Stimulated activated CD4-positive, alpha-beta T cell treated with anti-CD3 and anti-CD28 coated beads, Interleukin-1b, Interleukin-23, amount 100 ng/mL, for 1 hour (primary cell): ENCODE measurements at regions not wholly inside any gene's neighbourhood (a gene's known extent, or its start where the extent isn't known, plus 50 kb on each side); places are given as distances from the start of the nearest gene placed in this dataset.
"Not testable (repeated sequence)": the region's sequence is repeated elsewhere in the genome, so short reads cannot be mapped to it uniquely, and the experiment has no call there.

Experiments used
- DNase-seq, 2 donors: peaks; one replicate each; pipeline ENCODE4 v3.0.0-alpha.2; 2020; ENCODE audit warnings: low read depth in 2 of 2

DNA sequence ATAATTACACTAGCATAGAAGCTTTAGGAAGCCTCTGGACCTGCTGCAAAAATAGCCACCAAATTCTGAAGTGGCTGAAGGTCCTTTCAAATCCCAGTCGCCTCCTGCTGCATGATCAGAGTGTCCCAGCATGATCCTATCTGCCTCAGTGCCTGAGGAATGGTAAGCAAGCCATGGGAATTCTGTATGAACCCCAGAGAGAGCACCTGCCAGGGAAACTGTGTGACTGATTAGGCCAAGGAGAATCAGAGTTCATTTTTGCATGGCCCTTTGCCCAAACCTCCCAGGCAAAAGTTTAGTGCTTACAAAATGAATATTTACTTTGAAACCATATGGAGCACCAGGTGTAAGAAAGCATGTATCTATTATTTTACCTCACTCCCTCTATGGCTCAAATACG, 221.4 kb downstream of the ARL4C start:
- no peak for DNase-seq

DNA sequence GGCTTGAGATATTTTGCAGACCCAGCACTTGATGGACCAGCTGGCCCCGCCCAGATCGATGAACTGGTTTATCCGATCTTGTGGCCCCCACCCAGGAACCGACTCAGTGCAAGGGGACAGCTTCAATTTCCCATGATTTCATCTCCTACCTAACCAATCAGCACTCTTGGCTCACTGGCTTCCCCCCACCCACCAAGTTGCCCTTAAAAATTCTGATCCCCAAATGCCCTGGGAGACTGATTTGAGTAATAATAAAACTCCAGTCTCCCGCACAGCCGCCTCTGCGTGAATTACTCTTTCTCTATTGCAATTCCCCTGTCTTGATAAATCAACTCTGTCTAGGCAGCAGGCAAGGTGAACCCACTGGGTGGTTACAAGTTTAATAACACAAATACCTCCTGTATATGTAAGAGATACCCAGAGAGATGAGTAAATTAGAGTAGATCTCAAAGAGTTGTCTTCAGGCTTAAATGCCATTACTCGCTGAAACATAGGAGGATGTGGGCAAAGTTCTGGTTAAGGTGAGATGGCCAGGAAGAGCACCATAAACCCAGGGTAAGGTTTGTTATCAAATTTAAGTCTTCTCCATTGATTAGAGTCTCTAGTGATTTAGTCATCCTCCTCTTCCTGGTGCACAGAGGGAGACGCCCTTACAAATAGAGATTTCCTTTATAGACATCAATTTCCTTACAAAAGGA, 222.8 kb downstream of the ARL4C start:
- DNase-seq, result no peak

DNA sequence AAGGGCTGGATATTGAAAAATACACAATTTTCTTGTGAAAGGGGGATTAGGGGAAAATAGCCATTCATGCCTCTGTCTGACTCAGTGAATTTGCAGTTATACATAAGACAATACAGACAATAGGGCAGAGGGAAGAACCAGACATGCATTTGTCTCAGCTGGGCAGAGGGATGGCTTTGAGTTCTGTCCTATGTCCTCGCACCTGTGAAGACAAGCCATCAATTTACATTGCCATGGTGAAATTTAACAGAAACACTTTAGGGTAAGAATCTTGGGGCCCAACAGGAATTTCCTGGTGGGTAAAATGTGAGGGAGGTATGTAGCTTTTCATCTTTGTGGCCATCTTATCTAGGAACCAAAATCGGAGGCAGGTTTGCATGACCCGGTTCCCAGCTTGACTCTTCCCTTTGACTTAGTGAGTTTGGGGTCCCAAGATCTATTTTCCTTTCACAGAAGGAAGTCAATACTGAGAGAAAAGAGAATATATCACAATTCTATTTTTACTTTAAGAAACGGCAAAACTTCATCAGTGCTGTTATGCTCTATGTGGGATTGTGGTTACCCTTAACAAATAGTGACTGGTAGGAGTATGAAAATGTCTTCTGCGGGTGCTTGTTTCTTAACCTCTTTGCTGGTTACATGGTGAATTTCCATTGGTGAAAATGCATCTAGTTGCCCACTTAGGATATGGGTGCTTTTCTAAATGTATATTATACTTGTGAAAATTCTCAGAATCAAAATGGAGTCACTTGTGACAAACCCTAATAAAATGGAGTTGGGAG, 221.8 kb downstream of the SPP2 start:
- DNase-seq, result no peak

DNA sequence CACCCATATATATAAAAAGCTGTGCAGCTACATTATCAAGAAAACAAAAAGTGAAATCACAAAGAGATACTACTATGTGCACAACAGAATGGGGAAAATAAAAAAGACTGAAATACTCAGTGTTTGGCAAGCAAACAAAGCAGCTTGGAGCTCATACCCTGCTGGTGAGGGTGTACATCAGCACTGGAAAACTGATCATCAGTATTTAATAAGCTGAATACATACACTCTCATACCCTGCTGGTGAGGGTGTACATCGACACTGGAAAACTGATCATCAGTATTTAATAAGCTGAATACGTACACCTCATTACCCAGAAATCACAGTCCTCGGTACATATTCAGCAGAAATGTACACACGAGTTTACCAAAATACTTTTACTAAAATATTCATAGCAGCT, 220.8 kb downstream of the SPP2 start:
- no peak for DNase-seq

DNA sequence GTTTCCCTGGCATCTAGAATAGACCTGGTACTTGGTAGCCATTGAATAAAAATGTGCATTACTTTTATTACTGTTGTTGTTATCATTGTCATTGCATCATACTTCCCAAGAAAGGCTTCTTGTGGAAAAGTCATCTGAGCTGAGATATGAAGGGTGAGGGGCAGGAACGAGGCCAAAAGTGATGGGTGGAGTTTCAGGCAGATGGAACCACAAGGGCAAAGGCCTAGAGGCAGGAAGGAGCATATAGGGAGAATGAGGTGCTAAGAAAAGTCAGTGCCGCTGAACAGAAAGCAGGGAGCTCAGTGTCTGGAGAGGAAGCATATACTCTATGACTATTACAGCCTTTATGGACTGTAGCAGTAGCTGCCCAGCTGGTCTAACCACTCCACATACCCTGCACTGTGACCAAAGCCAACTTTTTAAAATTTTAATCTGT, 219.3 kb downstream of the SPP2 start:
- no peak for DNase-seq

GRCh38 chr2:234267534-234267933, 217.0 kb downstream of the SPP2 start:
- no peak for DNase-seq

DNA sequence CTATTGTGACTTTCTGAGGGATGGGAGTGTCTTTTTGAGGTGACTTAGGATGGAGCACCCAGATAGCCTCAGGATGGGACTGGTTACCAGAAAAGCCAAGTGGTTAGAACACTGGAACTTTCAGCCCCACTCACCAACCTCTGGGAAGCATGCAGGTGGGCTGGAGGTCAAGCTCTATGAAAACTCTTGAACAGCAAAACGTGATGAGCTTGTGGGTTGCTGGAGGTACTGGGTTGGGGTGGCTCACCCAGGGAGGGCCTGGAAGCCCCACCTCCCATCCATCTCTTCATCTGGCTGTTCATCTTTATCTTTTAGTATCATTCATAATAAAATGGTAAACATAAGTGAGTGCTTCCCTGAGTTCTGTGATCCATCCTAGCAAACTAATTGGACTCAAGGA, 216.4 kb downstream of the SPP2 start:
- no peak for DNase-seq

- no peak for DNase-seq
Observed at GRCh38 chr2:234265206-234265605, 214.7 kb downstream of the SPP2 start.

- no peak for DNase-seq
Observed at GRCh38 chr2:234261736-234262135, 211.2 kb downstream of the SPP2 start.

- no peak for DNase-seq
Observed at GRCh38 chr2:234259440-234259839, 208.9 kb downstream of the SPP2 start.

DNA sequence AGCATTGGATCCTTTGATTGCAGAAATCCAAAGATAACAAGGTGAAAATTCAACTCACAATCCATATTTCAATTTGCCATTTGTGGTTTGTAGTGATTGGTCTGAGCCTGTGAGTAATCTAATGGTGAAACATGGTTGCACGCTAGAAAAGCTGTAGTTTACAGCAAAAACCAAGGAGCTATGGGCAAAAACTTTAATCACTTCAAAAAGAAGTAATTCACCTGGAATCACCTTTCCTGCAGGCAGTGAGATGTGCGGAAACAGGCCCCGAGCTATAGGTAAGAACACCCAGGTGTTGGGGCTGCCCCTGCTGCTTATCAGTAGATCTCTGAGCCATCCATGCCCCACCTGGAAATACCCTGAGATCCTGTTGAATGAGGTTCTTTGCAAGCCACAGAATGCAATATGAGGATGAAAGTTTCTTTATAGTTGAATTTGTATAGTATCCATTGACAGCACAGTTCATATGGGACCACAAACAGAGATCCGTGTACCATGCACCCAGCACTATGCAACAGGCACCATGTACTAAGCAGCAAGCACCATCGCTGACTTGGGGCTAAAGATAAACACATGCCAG, 208.2 kb downstream of the SPP2 start:
- DNase-seq, result no peak

DNA sequence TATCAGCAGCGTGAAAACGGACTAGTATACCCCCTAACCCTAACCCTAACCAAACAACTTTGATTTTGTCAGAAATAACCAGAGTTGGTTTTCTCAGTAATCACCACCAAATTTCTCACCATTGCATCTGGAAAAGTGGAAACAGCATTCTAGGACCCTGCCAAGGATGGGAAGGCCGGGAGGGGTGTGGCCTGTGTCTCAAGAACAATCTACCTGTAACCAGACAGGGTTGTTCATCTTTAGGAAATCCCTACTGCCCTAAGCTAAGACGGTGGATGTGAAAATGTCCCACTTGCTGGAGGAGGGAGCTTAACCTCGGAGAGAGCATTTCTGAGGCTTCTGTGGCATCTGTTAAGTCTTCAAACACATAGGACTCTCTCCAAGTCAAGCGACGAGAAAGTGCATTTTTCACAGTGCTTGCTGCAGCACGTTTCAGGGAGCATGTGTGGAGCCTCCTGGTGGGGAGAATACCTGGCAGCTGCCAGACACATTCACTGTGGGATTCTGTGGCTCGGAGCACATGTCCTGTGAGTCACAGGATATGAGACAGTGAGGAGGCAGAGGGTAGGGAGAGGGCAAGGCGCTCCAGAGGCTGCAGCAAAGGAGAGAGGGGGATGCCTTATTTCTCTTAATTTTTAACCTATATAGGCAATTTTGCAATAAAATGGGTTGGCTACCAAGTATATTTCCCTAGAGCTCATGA, 207.5 kb downstream of the SPP2 start:
- no peak for DNase-seq

DNA sequence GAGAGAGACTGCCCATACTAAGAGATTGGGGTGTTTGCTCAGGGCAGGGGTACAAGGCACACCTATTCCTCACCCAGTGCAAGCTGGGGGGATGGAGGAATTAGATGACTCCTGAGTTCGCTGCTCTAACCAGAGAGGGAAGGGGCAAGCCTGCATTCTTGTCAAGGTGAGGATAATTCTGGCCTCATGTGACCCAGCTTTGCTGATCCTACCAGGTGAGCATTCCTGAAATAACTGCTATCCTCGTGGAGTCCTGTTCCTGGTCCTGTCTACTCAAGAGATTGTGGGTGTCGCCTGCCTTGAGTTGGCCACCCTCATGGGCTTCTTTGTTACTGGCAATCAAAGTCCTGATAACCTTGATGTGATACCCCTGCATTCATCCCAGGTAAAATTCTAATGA, 206.0 kb downstream of the SPP2 start:
- no peak for DNase-seq

- no peak for DNase-seq
Observed at GRCh38 chr2:234254783-234255521, 204.4 kb downstream of the SPP2 start.

- no peak for DNase-seq
Observed at GRCh38 chr2:234252772-234253171, 202.3 kb downstream of the SPP2 start.

- DNase-seq, result no peak
Observed at GRCh38 chr2:234251326-234252271, 201.1 kb downstream of the SPP2 start.

- DNase-seq, result no peak
Observed at GRCh38 chr2:234250926-234251325, 200.4 kb downstream of the SPP2 start.

GRCh38 chr2:234249873-234250272, 199.4 kb downstream of the SPP2 start:
- DNase-seq, result no peak

GRCh38 chr2:234249034-234249735, 198.7 kb downstream of the SPP2 start:
- no peak for DNase-seq

GRCh38 chr2:234248213-234248710, 197.8 kb downstream of the SPP2 start:
- not testable (repeated sequence) for DNase-seq
